ENCODE measurements at regions not wholly inside any gene's neighbourhood (a gene's known extent, or its start where the extent isn't known, plus 50 kb on each side); places are given as distances from the start of the nearest gene placed in this dataset.

- no peak overlapping the region for H3K4me3 ChIP-seq (ENCODE audit: control insufficient read depth, low read depth, low read length)
- DNase-seq (ENCODE audit: low read depth), result no peak
- TF ChIP-seq CTCF (IDR thresholded peaks at IDR 0.05; ENCODE audit: control insufficient read depth, insufficient read depth, low read depth, low read length, missing control alignments), result no peak
These were observed 232.4 kb upstream of the RBMS1 start for GRCh38 chr2:160726046-160726445.

GRCh38 chr2:160730296-160730995, 236.8 kb upstream of the RBMS1 start:
- TF ChIP-seq CTCF (IDR thresholded peaks at IDR 0.05; ENCODE audit: control insufficient read depth, insufficient read depth, low read depth, low read length, missing control alignments), result no peak
- H3K4me3 ChIP-seq (ENCODE audit: control insufficient read depth, low read depth, low read length), result no peak overlapping the region
- no peak for DNase-seq (ENCODE audit: low read depth)

DNA sequence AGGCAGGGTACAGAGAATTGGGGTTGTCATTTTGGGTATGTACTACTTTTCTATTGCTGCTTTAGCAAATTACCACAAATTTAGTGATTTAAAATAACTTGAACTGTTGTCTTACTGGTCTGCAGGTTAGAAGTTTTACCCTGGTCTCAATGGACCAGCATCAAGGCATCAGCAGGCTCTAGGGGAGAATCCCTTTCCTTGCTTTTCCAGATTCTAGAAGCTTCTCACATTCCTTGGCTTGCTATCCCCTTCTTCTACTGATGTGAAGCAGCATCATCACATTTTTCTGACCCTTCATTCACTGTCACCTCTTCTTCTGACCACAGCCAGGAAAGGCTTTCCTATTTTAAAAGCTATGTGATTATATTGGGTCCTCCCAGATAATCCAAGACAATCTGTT, 237.8 kb upstream of the RBMS1 start:
- no peak for TF ChIP-seq CTCF (IDR thresholded peaks at IDR 0.05; ENCODE audit: control insufficient read depth, insufficient read depth, low read depth, low read length, missing control alignments)
- DNase-seq (ENCODE audit: low read depth), result no peak
- no peak overlapping the region for H3K4me3 ChIP-seq (ENCODE audit: control insufficient read depth, low read depth, low read length)

DNA sequence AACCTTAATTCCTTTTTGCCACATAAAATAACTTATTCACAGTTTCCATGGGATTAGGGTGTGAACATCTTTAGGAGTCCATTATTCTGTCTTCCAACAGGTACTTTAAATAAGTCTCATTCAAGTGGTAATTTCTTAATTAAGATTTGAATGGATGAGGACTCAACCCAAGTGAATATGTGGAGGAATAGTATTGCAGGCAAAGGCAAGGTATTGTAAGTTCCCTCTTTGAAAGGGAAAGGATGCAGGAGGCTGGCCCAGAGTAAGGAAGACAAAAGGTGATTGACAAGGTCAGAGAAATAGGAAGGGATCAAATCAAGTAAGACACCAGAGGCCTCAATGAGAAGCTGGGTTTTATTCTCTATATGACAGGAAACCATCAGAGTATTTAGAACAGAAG, 238.2 kb upstream of the RBMS1 start:
- TF ChIP-seq CTCF (IDR thresholded peaks at IDR 0.05; ENCODE audit: control insufficient read depth, insufficient read depth, low read depth, low read length, missing control alignments), result no peak
- no peak overlapping the region for H3K4me3 ChIP-seq (ENCODE audit: control insufficient read depth, low read depth, low read length)
- DNase-seq (ENCODE audit: low read depth), result no peak

DNA sequence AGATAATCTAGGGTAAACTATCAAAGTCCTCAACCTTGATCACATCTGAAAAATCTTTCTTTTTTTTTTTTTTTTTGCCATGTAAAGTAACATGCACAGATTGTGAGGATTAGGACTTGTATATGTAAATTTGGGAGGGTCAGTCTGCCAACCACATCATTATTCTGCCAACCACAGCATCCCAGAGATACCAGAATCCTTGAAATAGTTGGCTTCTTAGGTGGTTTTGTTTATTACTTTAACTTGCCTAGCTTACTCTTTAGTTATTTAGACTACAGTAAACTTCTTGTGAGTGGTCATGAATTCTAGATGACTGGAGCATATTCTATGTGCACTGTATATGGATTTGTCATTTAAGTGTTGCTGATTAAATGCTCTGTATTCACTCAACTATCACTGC, 242.1 kb upstream of the RBMS1 start:
- no peak for TF ChIP-seq CTCF (IDR thresholded peaks at IDR 0.05; ENCODE audit: control insufficient read depth, insufficient read depth, low read depth, low read length, missing control alignments)
- no peak overlapping the region for H3K4me3 ChIP-seq (ENCODE audit: control insufficient read depth, low read depth, low read length)
- no peak for DNase-seq (ENCODE audit: low read depth)

DNA sequence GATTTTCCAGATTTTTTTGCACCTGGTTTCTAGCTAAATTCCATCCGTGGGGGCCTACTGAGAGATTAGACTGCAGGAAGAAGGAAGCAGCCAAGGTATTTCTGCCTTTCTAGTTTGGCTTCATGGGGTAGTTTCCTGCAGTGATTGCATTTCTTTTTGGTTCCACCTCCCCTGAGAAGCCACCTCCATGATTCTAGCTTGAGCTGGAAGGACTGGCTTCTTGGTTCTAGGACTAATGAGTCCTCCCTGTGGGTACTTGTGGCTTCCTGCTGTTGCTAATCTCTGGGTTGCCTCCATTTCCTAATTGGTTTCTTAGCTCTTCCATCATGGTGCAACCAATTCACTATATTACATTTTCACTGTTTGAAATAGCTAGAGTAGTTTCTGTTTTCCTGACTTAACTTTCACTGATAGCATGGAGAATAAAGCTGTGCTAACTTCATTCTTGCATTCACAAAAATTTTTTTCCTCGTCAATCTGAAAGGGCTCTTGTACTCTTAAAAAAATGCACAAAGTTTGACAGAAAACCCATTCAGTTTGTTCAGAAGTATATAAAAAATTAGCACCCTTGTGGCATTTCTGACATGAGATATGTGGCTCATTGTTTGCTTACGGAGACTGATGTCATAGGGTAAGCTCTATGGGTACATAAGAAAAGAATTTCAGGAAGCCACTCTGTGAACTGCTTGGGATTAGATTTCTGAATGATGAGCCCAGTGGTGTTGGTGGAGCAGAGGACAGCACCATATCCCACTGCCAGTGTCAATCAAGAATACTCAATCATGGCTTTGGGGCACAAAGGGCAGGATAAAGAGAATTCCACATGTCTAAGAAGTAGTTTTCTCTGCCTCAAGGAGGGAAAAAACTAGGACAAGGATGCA, 242.8 kb upstream of the RBMS1 start:
- TF ChIP-seq CTCF (IDR thresholded peaks at IDR 0.05; ENCODE audit: control insufficient read depth, insufficient read depth, low read depth, low read length, missing control alignments), result no peak
- DNase-seq (ENCODE audit: low read depth), result no peak
- H3K4me3 ChIP-seq (ENCODE audit: control insufficient read depth, low read depth, low read length), result no peak overlapping the region

Measured in AG09309 (cell line).